ENCODE measurements at regions not wholly inside any gene's neighbourhood (a gene's known extent, or its start where the extent isn't known, plus 50 kb on each side); places are given as distances from the start of the nearest gene placed in this dataset.

- TF ChIP-seq CTCF (IDR thresholded peaks at IDR 0.05), result no peak
- TF ChIP-seq POLR2A (IDR thresholded peaks at IDR 0.05), result no peak
- no peak for TF ChIP-seq POLR2AphosphoS5 (IDR thresholded peaks at IDR 0.05)
Observed at GRCh38 chr3:31288224-31288623, 244.5 kb upstream of the STT3B start.

All from breast epithelium (tissue), 3 donors.